Sigmoid colon (tissue), 6 donors: ENCODE measurements at regions not wholly inside any gene's neighbourhood (a gene's known extent, or its start where the extent isn't known, plus 50 kb on each side); places are given as distances from the start of the nearest gene placed in this dataset.

Source experiments
- DNase-seq: peaks from one replicate; pipeline ENCODE4 v3.0.0-alpha.2; 2019
- H3K27ac ChIP-seq, 4 donors: fragments of 200-600 bp; sonication (generic); one replicate each; pipeline ENCODE4 v1.5.1; 2016 to 2019; ENCODE audit warnings: mild to moderate bottlenecking in 1 of 4
- H3K27me3 ChIP-seq, 3 donors: fragments of 200-600 bp; sonication (generic); one replicate each; pipeline ENCODE4 v1.5.1; 2019; ENCODE audit warnings: mild to moderate bottlenecking in 1 of 3
- H3K36me3 ChIP-seq, 4 donors: fragments of 200-600 bp; sonication (generic); one replicate each; pipeline ENCODE4 v1.5.1; 2016 to 2019
- H3K4me1 ChIP-seq, 4 donors: fragments of 200-600 bp; sonication (generic); one replicate each; pipeline ENCODE4 v1.5.1; 2017 to 2019
- H3K4me3 ChIP-seq, 4 donors: fragments of 200-600 bp; sonication (generic); one replicate each; pipeline ENCODE4 v1.5.1; 2017 to 2019; ENCODE audit warnings: mild to moderate bottlenecking in 2 of 4, moderate library complexity in 1 of 4
- H3K9me3 ChIP-seq, 4 donors: fragments of 200-600 bp in 3 of 4; sonication (generic) in 3 of 4; one replicate each; pipeline versions ENCODE4 v1.5.1 to v1.6.1; 2013 to 2019
- CTCF ChIP-seq, 4 experiments: fragments of 450-650 bp in 3 of 4; fragments of 200-600 bp in 1 of 4; IDR thresholded peaks; one replicate each; pipeline ENCODE4 v1.5.1; 2016 to 2019; ENCODE audit warnings: antibody characterized with exemption in 4 of 4, mild to moderate bottlenecking in 3 of 4, moderate library complexity in 2 of 4
- EP300 ChIP-seq, 4 donors: sonication (generic); formaldehyde crosslinking; IDR thresholded peaks; one replicate each; pipeline ENCODE4 v1.6.1; 2017; ENCODE audit warnings: antibody characterized with exemption in 4 of 4
- POLR2A ChIP-seq, 2 donors: fragments of 450-650 bp; IDR thresholded peaks; one replicate each; pipeline ENCODE4 v1.6.1; 2016; ENCODE audit warnings: antibody characterized with exemption in 2 of 2, mild to moderate bottlenecking in 2 of 2, moderate library complexity in 2 of 2
- POLR2AphosphoS5 ChIP-seq, 4 donors: sonication (generic); formaldehyde crosslinking; IDR thresholded peaks; one replicate each; pipeline ENCODE4 v1.6.1; 2017; ENCODE audit warnings: antibody characterized with exemption in 4 of 4
- WGBS, 2 donors: extraction: QIAGEN DNeasy Blood & Tissue Kit; methylation state at CpG; one replicate each; pipeline ENCODE4 v1.1.7; 2013; 5-methylcytosine and 5-hydroxymethylcytosine counted together
- intact Hi-C: fragments of 100-400 bp; cut with DNase I; formaldehyde crosslinking; loops from one replicate; pipeline ENCODE4 v1.15.1; 2023
- donor health status: healthy with polysubstance abuse.
- donor health status: healthy.

- Histone ChIP-seq H3K36me3 (no peaks in the 10 kb centered on the region), H3K9me3 (no peaks in the 10 kb centered on the region), H3K4me3 (no peak overlapping the region), H3K27me3 (no peaks in the 10 kb centered on the region), H3K4me1 (no peaks in the 10 kb centered on the region), H3K27ac (no peak overlapping the region)
- TF ChIP-seq POLR2A (IDR thresholded peaks at IDR 0.05) (no peak), POLR2AphosphoS5 (IDR thresholded peaks at IDR 0.05) (no peak), EP300 (IDR thresholded peaks at IDR 0.05) (no peak), CTCF (IDR thresholded peaks at IDR 0.05) (no peak)
- no peak for DNase-seq
- intact Hi-C loops: no loop called here
- WGBS, 2 donors: 53 to 98% methylated on average over 1 of the region's 1 CpG
Measured at GRCh38 chr12:81956468-81956860, 197.3 kb upstream of the PPFIA2 start.

- no peaks in the 10 kb centered on the region for H3K36me3 ChIP-seq
- intact Hi-C loops: no loop called here
- no peak overlapping the region for H3K27ac ChIP-seq
- WGBS, 2 donors: 34 to 56% methylated on average over 2 of the region's 2 CpGs
- no peaks in the 10 kb centered on the region for H3K4me1 ChIP-seq
- TF ChIP-seq POLR2AphosphoS5 (IDR thresholded peaks at IDR 0.05): no peak
- no peak for TF ChIP-seq CTCF (IDR thresholded peaks at IDR 0.05)
- TF ChIP-seq EP300 (IDR thresholded peaks at IDR 0.05): no peak
- no peak for TF ChIP-seq POLR2A (IDR thresholded peaks at IDR 0.05)
- H3K4me3 ChIP-seq: no peak overlapping the region
- no peaks in the 10 kb centered on the region for H3K9me3 ChIP-seq
- DNase-seq: no peak
- no peaks in the 10 kb centered on the region for H3K27me3 ChIP-seq
Measured at GRCh38 chr12:81953541-81953940, 194.4 kb upstream of the PPFIA2 start.

- no peak for DNase-seq
- WGBS, 2 donors: 87 to 88% methylated on average over 3 of the region's 3 CpGs
- Histone ChIP-seq H3K9me3 (no peaks in the 10 kb centered on the region), H3K36me3 (no peaks in the 10 kb centered on the region), H3K4me1 (no peaks in the 10 kb centered on the region), H3K4me3 (no peak overlapping the region), H3K27ac (no peak overlapping the region), H3K27me3 (no peaks in the 10 kb centered on the region)
- TF ChIP-seq POLR2AphosphoS5 (IDR thresholded peaks at IDR 0.05): no peak
- no peak for TF ChIP-seq EP300 (IDR thresholded peaks at IDR 0.05)
- TF ChIP-seq CTCF (IDR thresholded peaks at IDR 0.05): no peak
- TF ChIP-seq POLR2A (IDR thresholded peaks at IDR 0.05): no peak
- intact Hi-C loops: no loop called here
Measured at GRCh38 chr12:81950871-81951270, 191.7 kb upstream of the PPFIA2 start.

GRCh38 chr12:81949841-81950308 lies 190.7 kb upstream of the PPFIA2 start:
- Histone ChIP-seq H3K4me3 (no peak overlapping the region), H3K27ac (no peak overlapping the region), H3K4me1 (no peaks in the 10 kb centered on the region), H3K9me3 (no peaks in the 10 kb centered on the region), H3K27me3 (no peaks in the 10 kb centered on the region), H3K36me3 (no peaks in the 10 kb centered on the region)
- no peak for DNase-seq
- 30 to 36% methylated on average over 2 of the region's 2 CpGs for WGBS, 2 donors
- no peak for TF ChIP-seq EP300 (IDR thresholded peaks at IDR 0.05)
- TF ChIP-seq POLR2AphosphoS5 (IDR thresholded peaks at IDR 0.05): no peak
- intact Hi-C loops: no loop called here

GRCh38 chr12:81949416-81949815 lies 190.3 kb upstream of the PPFIA2 start:
- H3K4me3 ChIP-seq: no peak overlapping the region
- WGBS, 2 donors: 48 to 73% methylated on average over 2 of the region's 2 CpGs
- intact Hi-C loops: no loop called here
- no peaks in the 10 kb centered on the region for H3K27me3 ChIP-seq
- no peaks in the 10 kb centered on the region for H3K36me3 ChIP-seq
- TF ChIP-seq POLR2AphosphoS5 (IDR thresholded peaks at IDR 0.05) (no peak), EP300 (IDR thresholded peaks at IDR 0.05) (no peak), POLR2A (IDR thresholded peaks at IDR 0.05) (no peak), CTCF (IDR thresholded peaks at IDR 0.05) (no peak)
- no peak overlapping the region for H3K27ac ChIP-seq
- no peaks in the 10 kb centered on the region for H3K4me1 ChIP-seq
- no peaks in the 10 kb centered on the region for H3K9me3 ChIP-seq
- no peak for DNase-seq
